ENCODE measurements at regions not wholly inside any gene's neighbourhood (a gene's known extent, or its start where the extent isn't known, plus 50 kb on each side); places are given as distances from the start of the nearest gene placed in this dataset.

GRCh38 chrY:17079887-17080286, 800.1 kb downstream of the CDY2B start:
- Histone ChIP-seq H3K9ac (ENCODE audit: low read depth in 1 of 2, low read length in 2 of 2) (no peak overlapping the region), H3K4me3 (ENCODE audit: low read depth in 1 of 3, low read length in 3 of 3) (no peak overlapping the region), H3K9me3 (ENCODE audit: control insufficient read depth in 4 of 4, low read length in 3 of 4) (peaks cover 0 to 24% (median 0%) of the 10 kb centered on the region in 4 donors), H3K27ac (ENCODE audit: low read depth in 1 of 2, low read length in 2 of 2) (no peak overlapping the region), H3K4me1 (ENCODE audit: control insufficient read depth in 4 of 4, insufficient read depth in 4 of 4, low read length in 3 of 4) (no peaks in the 10 kb centered on the region), H3K36me3 (ENCODE audit: control insufficient read depth in 4 of 4, insufficient read depth in 3 of 4, low read depth in 1 of 4, low read length in 3 of 4) (no peaks in the 10 kb centered on the region), H3K27me3 (ENCODE audit: control insufficient read depth in 4 of 4, insufficient read depth in 4 of 4, low read length in 3 of 4) (no peaks in the 10 kb centered on the region)
- no peak for TF ChIP-seq TAF1 (conservative IDR thresholded peaks at IDR 0.05)
- no peak for TF ChIP-seq EGR1 (IDR thresholded peaks at IDR 0.05; ENCODE audit: low read depth in 2 of 2)
- no peak for TF ChIP-seq CTCF (IDR thresholded peaks at IDR 0.05; ENCODE audit: low read depth, low read length, missing input control)
- no peak for TF ChIP-seq HNF4A (conservative IDR thresholded peaks at IDR 0.05)
- TF ChIP-seq SP1 (IDR thresholded peaks at IDR 0.05) = no peak
- no peak for TF ChIP-seq RAD21 (IDR thresholded peaks at IDR 0.05)
- no peak for TF ChIP-seq NR2F2 (IDR thresholded peaks at IDR 0.05)
- TF ChIP-seq MAX (IDR thresholded peaks at IDR 0.05) = no peak
- TF ChIP-seq FOXA2 (IDR thresholded peaks at IDR 0.05) = no peak
- TF ChIP-seq REST (IDR thresholded peaks at IDR 0.05) = no peak
- no peak for TF ChIP-seq JUND (IDR thresholded peaks at IDR 0.05)
- TF ChIP-seq YY1 (IDR thresholded peaks at IDR 0.05) = no peak
- TF ChIP-seq ZBTB33 (IDR thresholded peaks at IDR 0.05) = no peak
- TF ChIP-seq GABPA (IDR thresholded peaks at IDR 0.05 in 1 of 2, conservative IDR thresholded peaks at IDR 0.05 in 1 of 2) = no peak
- TF ChIP-seq RXRA (IDR thresholded peaks at IDR 0.05) = no peak
- DNase-seq (ENCODE audit: low spot score) = no peak
- WGBS = 42% methylated on average over 3 of the region's 3 CpGs

- Histone ChIP-seq H3K27ac (ENCODE audit: low read depth in 1 of 2, low read length in 2 of 2) (no peak overlapping the region), H3K4me1 (ENCODE audit: control insufficient read depth in 4 of 4, insufficient read depth in 4 of 4, low read length in 3 of 4) (no peaks in the 10 kb centered on the region), H3K9ac (ENCODE audit: low read depth in 1 of 2, low read length in 2 of 2) (no peak overlapping the region), H3K36me3 (ENCODE audit: control insufficient read depth in 4 of 4, insufficient read depth in 3 of 4, low read depth in 1 of 4, low read length in 3 of 4) (no peaks in the 10 kb centered on the region), H3K27me3 (ENCODE audit: control insufficient read depth in 4 of 4, insufficient read depth in 4 of 4, low read length in 3 of 4) (no peaks in the 10 kb centered on the region), H3K4me3 (ENCODE audit: low read depth in 1 of 3, low read length in 3 of 3) (no peak overlapping the region), H3K9me3 (ENCODE audit: control insufficient read depth in 4 of 4, low read length in 3 of 4) (peaks cover 0 to 2% (median 0%) of the 10 kb centered on the region in 4 donors)
- no peak for DNase-seq (ENCODE audit: low spot score)
- WGBS = 51% methylated on average over 2 of the region's 2 CpGs
- TF ChIP-seq HNF4G (IDR thresholded peaks at IDR 0.05) (no peak), RAD21 (IDR thresholded peaks at IDR 0.05) (no peak), REST (IDR thresholded peaks at IDR 0.05) (no peak), SP1 (IDR thresholded peaks at IDR 0.05) (no peak), EGR1 (IDR thresholded peaks at IDR 0.05; ENCODE audit: low read depth in 2 of 2) (no peak), GABPA (IDR thresholded peaks at IDR 0.05 in 1 of 2, conservative IDR thresholded peaks at IDR 0.05 in 1 of 2) (no peak), CTCF (IDR thresholded peaks at IDR 0.05; ENCODE audit: low read depth, low read length, missing input control) (no peak), ZBTB33 (IDR thresholded peaks at IDR 0.05) (no peak), NR2F2 (IDR thresholded peaks at IDR 0.05) (no peak)
Measured at GRCh38 chrY:17067307-17067706, 812.7 kb downstream of the CDY2B start.

Data from liver (tissue), 8 donors.